Astrocyte of the cerebellum (primary cell): ENCODE measurements at regions not wholly inside any gene's neighbourhood (a gene's known extent, or its start where the extent isn't known, plus 50 kb on each side); places are given as distances from the start of the nearest gene placed in this dataset.

Experiments
- DNase-seq: peaks from one replicate; pipeline ENCODE4 v3.0.0-alpha.2; 2011; ENCODE audit warnings: low read depth
- H3K4me3 ChIP-seq: 2 replicates; pipeline ENCODE4 v1.5.1; 2011; ENCODE audit warnings: mild to moderate bottlenecking, low read depth, low read length, moderate library complexity
- CTCF ChIP-seq: IDR thresholded peaks from 2 replicates; pipeline ENCODE4 v1.5.1; 2012; ENCODE audit warnings: low read length, low read depth, moderate library complexity, mild to moderate bottlenecking; ENCODE audit errors: missing control alignments
- in situ Hi-C: cut with HindIII; loops from 2 replicates; pipeline ENCODE4 v1.10.0; 2017; ENCODE audit warnings: low sequenced_read_pairs

DNA sequence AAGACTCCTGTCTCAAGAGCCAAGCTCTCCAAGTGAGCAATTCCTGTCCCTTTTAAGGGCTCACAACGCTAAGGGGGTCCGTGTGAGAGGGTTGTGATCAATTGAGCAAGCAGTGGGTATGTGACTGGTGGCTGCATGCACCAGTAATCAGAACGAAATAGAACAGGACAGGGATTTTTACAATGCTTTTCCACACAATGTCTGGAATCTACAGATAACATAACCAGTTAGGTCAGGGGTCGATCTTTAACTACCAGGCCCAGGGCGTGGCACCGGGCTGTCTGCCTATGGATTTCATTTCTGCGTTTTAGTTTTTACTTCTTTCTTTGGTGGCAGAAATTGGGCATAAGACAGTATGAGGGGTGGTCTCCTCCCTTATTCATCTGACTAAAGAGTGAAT, 54.9 kb upstream of the SP4 start:
- in situ Hi-C loops = no loop called here
- DNase-seq = no peak
- H3K4me3 ChIP-seq = no peak overlapping the region
- TF ChIP-seq CTCF = no peak

- H3K4me3 ChIP-seq = no peak overlapping the region
- no peak for DNase-seq
- no peak for TF ChIP-seq CTCF
- in situ Hi-C loops = no loop called here
These were observed 53.7 kb upstream of the SP4 start for GRCh38 chr7:21374134-21374533.

- in situ Hi-C loops = no loop called here
- DNase-seq = no peak
- H3K4me3 ChIP-seq = no peak overlapping the region
- TF ChIP-seq CTCF = no peak
These were observed 50.3 kb upstream of the SP4 start for GRCh38 chr7:21377545-21377944.
